Midbrain (tissue), 1 donor: ENCODE measurements at regions not wholly inside any gene's neighbourhood (a gene's known extent, or its start where the extent isn't known, plus 50 kb on each side); places are given as distances from the start of the nearest gene placed in this dataset.

Experiments
- DNase-seq: peaks from one replicate; lab custom pipeline; 2025; lab: John Stamatoyannopoulos, UW

DNA sequence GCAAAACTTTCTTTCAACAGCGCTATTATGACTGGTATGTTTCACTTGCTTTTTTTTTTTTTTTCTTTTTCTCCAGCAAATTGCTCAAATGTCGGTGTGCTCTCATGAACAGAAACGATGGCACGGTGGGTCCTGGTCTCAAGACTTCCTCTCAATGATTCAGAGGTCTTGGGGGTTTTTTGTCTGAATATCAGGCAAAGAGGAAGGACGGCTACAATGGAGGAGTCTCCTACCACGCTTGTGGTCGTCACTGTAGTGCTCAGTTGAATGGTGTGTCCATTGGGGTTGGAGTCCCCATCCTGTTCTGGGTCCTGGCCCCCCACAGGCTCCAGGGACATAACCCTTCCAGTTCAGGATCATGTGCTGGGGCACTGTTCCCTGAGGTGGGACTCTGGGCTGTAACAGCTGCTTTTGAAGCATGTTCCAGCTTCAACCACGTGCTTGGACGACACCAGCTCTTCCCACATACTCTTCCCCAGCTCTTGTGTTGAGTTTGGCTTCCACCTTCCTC lies 266.7 kb upstream of the KLF6 start:
- no peak for DNase-seq

DNA sequence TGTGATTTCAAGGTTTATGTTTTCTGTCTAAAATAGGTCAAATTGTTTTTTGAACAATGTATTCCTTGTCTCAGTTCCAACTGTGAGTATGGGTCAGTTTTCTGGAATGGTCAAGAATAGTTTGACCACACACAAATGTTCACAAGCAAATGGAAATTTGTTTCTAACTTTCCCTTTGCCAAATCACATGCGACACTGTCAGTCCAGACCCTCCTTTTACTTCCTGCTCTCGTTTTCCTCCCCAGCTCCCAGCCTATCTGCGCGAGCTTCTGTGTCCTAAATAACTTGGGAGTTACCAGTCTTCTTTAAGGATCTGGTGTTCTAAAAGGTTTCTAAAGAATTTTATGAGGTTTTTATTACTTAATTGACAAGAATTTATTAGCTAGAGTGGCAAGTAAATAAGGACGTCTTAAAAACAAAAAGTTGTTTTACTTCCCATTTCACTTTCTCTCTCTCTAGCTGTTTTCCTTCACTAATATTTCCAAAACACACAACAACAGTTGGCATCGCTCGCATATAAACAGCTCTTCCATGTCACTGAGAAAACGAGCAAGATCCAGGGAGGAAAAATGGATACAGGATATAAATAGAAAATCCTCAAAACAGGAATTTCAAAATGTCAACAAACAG lies 266.1 kb upstream of the KLF6 start:
- no peak for DNase-seq

- no peak for DNase-seq
These were observed 265.1 kb upstream of the KLF6 start for GRCh38 chr10:4050061-4050460.

DNA sequence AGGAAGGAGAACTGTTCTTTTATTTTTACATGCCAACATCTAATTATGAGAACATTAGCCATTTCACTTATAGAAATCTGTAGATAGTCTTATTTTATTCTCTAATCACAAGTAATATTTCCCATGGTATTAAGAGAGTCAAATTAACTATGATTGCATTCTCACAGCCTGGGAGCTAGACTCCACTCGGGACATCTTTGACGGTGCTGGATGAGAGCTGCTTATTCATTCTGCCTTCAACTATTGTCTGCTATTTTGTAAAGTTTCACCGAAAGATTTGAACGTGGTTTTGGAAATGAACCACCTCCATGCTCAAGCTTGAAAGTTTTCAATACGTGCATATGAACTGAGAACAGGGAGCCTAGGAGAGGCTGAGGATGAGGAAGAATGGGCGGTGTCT lies 264.3 kb upstream of the KLF6 start:
- DNase-seq, result no peak

GRCh38 chr10:4048236-4048864 lies 263.3 kb upstream of the KLF6 start:
- no peak for DNase-seq

- no peak for DNase-seq
These were observed 261.8 kb upstream of the KLF6 start for GRCh38 chr10:4046712-4047354.

GRCh38 chr10:4046030-4046429 lies 261.0 kb upstream of the KLF6 start:
- DNase-seq, result no peak

DNA sequence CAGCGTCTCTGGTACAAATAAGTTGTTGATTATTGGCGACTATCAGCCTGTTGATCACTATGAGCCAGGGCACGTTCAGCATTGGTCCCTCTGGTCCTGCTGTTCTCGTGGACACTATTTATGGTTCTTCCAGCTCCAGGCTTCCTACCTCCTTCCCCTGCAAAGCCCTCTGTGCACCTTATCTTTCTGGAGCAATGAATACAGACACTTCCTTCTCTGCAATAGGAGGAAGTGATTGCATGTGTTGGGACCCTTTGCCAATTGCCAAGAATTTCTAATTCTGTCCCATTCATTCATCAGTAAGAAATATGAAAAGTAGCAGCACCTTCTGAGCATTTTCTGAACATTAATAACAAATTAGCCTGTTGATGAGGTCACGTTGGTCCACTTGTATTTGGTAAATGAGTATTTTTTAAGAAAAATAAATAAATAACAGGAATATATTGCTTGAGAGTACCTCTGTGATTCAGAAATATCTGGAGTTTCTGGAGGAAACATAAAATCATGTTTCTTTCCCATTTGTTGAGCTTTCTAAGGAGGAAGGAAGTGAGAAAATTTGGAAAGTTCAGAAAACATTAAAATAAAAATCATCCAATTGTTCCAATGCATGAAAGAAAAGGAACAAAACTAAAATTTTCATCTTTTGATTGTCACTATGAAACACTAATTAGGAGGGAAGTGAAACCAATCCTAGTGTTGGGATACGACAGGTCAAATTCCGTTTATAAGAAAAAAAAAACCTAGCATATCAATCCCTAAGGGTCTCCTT lies 259.1 kb upstream of the KLF6 start:
- DNase-seq, result no peak

DNA sequence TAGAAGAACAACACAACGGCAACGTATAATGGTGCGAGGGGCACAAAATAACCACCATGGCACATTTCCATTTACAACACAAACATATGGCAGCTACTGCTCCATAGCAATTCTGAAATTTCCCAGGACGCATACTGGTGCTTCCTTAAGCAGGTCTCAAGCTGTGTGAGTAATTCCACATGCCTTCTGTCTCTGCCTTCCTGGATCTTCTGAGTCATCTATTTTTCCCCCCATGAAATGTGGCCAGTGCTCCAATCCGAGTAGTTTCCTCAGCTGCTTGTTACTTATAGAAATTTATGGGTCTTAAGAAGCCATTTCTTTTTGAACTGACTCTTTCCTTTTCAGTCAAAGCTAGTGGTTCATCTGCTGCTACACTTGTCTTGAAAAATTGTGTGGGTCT lies 256.6 kb upstream of the KLF6 start:
- DNase-seq, result no peak

DNA sequence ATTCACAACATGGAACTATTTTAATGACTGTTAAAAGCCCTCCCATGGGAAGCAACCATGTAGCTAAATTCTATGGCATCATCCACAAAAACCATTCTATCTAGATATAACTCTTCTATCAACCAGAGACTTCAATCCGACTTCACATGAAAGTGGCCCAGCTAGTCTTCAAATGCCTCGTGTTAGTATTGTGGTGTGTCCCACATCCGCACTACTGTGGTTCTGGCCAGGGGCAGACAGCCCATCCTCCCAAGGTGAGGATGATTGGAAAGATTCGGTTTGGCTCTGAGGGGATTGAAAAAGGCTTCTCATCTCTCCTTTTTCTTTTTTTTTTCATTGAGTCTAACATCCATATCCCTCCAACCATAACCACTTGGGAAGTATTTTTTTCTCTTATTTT lies 253.0 kb upstream of the KLF6 start:
- no peak for DNase-seq

DNA sequence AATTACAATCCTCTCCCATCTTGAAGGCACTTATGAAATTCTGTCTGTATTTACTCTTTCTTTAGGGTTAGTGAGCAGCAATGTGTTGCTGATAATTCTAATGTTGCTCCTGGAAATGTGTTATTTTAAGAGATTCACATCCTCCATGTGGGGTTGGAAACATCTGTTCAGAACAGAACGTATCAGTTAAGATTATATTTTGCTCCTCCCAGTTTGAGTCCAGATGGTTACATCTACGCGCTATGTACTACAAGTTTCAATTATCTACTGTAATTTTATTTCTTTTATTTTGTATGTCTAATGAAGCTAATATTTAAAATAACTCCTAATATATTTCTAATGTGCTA lies 250.6 kb upstream of the KLF6 start:
- DNase-seq, result no peak

GRCh38 chr10:4034907-4035598 lies 250.0 kb upstream of the KLF6 start:
- no peak for DNase-seq

GRCh38 chr10:4033341-4033896 lies 248.4 kb upstream of the KLF6 start:
- DNase-seq, result no peak

DNA sequence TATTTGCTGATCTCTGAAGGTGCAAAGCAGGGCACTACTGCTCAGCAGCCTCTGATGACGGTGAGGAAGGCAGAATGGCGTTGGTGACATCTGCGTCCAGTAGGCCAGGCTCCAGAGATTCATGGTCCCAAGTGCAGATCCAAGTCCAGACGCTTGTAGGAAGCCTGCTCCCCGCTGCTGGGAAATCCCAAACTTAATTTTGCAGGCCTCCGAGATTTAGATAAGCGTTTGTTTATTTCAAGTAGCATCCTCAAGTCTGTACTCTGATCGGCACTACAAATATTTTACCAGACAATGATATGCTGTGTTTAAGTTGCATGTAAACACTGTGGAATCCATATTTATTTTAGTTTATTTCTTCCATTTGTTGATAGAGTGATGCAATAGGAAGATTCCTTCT lies 244.9 kb upstream of the KLF6 start:
- no peak for DNase-seq

- no peak for DNase-seq
These were observed 244.0 kb upstream of the KLF6 start for GRCh38 chr10:4028854-4029583.

DNA sequence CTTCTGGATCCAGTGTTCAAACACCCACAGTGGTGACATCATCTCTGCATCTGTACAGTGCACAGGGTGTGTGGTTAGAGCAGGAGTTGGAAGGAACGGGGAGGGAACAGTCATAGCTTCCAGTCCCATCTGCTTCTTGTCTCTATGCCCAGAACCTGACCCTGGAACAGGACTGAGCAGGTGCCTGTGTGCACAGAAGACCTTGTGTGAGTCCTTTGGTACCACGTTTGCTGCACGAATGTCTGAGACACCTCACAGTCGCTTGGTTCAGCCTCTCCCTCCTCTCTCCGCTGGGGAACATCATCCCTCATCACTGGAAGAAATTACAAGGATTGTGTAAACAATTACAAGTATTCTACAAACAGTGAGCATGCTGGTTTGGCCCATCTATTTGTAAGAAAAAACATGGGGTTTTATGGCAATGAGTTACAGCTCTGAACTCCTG lies 243.0 kb upstream of the KLF6 start:
- DNase-seq, result no peak

GRCh38 chr10:4025339-4025738 lies 240.3 kb upstream of the KLF6 start:
- DNase-seq, result no peak

DNA sequence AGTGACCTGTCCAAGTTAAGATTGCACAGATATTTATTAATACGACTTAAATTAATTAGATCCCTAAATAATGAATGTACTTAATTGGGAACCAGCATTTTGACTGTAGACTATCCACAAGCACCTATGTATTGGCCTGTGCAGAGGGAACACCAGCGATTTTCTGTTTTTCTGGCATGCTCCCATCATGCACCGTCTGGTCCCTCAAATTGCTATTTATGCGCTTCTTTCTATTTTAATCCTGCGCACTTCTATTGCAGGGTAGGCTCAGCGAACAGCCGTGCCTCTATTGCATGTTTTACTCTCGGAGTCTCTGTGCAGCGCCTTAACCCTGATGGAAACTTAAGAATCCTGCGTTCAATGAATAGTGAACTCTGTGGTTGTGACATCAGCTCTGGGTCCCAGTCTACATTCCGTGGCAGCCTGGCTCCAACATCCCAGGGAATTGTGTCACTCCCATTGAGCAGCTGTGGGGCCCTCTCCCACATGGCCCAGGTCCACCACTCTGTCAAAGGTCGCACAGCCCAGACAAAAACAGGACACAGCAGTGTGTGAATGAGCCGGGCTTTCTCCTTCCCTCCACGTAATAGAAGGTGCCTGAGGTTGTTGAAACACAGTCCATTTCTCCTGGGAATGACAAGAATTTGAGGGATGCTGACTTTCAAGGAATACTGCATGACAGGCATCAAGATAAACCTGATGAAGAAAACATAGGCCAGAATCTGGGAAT lies 239.7 kb upstream of the KLF6 start:
- no peak for DNase-seq

GRCh38 chr10:4024027-4024426 lies 239.0 kb upstream of the KLF6 start:
- no peak for DNase-seq

DNA sequence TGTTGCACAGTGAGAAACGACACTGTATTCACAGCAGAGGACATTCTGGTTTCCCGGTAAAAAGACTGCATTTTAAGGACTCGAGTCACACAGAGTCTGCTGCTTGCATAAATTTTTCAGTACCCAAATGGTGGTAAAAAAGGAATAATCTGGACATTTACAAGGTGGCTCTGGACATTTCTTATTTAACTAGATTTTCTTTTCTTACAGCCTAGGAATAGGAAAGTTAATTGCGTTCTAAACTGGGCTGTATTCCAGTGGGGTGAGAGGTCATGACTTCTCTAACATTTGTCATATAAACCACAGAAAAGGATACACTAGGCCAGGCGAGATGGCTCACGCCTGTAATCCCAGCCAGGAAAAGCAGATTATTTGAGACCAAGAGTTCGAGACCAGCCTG lies 237.5 kb upstream of the KLF6 start:
- no peak for DNase-seq
